NCI-H1105 treated with DMSO at 0.1 percent for 48 hours (cell line): ENCODE measurements at regions not wholly inside any gene's neighbourhood (a gene's known extent, or its start where the extent isn't known, plus 50 kb on each side); places are given as distances from the start of the nearest gene placed in this dataset.

Experiments
- DNase-seq: peaks from one replicate; lab custom pipeline; 2025; lab: John Stamatoyannopoulos, UW

- peak; percentile 24 for DNase-seq
These were observed 402.9 kb downstream of the TBL1XR1 start for GRCh38 chr3:176794406-176794805.

DNA sequence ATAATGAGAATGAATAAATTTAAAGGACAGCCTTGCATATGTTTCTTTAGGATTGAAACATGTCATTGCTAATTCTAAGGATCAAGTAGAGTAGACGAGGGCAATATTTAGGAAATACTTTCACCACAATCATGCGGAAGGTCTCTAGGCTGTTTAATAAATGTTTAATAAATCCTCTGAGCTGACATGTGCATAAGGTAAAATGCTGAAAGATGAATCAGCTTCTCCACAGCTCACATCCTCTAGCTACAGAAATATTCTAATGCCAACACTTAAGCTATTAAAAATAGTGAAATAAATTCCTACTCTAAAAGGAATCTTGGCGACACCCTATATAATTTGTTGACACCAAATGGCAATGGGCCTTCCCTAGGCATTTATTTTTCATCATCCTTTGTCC lies 407.3 kb downstream of the TBL1XR1 start:
- no peak for DNase-seq

- peak; percentile 18 for DNase-seq
These were observed 408.0 kb downstream of the TBL1XR1 start for GRCh38 chr3:176789281-176789705.

GRCh38 chr3:176787506-176787905 lies 409.8 kb downstream of the TBL1XR1 start:
- no peak for DNase-seq

- no peak for DNase-seq
These were observed 412.1 kb downstream of the TBL1XR1 start for GRCh38 chr3:176785171-176785570.

DNA sequence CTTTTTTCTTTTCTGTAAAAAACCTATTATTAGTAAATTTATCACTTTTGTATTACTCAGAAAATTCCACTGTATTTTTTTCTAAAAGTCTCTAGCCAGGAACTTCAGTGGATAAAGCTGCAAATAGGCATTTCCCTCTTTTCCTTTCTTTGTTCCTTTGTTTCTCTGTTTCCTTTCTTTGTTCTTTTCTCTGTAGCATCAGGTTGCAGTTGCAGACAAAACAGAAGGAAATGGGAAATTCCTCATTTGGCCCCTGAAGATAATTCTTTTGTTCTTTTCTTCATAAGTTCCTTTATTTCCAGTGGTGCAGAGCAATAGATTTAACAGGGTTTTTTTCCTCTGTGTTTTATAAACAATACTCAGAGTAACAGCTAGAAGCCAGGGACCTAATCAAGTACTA lies 416.5 kb downstream of the TBL1XR1 start:
- no peak for DNase-seq

DNA sequence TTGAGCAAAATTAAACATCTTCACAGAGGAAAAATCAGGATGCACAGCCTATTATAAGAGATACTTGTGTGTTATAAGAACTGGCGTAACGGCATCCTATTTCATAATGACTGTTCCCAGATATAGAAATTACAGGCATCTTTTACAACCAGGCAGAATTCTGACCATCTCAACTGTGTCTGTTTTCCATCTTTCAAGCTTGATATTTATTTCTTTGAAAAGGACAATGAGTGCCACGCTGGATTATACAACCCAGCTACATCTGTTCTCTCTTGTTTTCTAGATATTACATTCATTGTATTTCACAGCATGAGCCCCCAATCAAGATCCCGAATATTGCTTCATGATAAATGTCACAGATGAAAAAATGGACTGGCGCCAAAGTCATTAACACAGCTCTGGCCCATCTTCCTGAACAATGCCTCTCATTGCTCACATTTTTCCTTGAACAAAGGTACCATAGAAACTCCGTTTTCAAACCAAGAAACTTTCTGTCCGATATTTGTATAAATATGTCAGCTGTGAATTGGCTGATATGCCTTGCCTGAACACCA lies 420.6 kb downstream of the TBL1XR1 start:
- DNase-seq = peak; percentile 62

GRCh38 chr3:176769547-176770190 lies 427.6 kb downstream of the TBL1XR1 start:
- no peak for DNase-seq

DNA sequence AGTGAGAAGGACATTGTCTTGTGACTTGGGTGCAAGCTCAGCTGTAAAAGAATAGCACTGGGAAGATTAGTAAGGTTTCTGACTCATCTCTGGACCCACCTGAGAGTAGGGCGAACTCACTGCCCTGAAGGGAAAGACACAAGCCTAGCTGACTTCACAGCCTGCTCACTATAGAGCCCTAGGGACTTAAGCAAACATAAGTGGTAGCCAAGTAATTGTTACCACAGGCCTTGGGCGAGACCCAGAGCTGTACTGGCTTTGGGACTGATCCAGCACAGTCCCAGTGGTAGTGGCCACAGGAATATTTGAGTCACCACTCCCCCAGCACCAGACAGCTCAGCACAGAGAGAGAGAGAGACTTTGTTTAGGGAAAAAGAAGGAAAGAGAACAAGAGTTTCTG lies 429.9 kb downstream of the TBL1XR1 start:
- DNase-seq = no peak

GRCh38 chr3:176766862-176767261 lies 430.4 kb downstream of the TBL1XR1 start:
- no peak for DNase-seq

DNA sequence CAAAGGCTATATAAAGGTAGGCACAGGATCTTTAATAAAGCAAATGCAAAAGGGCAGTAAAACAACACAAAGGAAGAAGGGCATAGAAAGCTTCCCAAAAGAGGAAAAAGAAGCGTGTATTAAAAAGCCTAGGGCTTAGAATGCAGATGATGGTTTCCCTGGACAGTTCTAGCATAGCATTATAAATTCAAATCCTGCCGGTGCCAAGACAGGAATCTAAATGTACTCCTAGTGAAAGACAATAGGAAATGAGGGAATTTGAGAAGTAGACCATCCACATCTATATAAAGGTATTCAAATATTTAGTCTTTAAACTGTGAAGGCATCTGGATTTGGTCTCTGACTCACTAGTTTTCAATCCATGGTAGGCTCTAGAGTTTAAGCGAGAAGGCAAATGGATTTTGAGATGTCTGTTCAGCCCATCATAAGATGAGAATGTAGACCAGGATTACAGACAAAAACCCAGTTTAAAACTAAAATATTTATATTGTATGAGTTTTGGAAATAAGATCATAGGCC lies 431.8 kb downstream of the TBL1XR1 start:
- DNase-seq = no peak

DNA sequence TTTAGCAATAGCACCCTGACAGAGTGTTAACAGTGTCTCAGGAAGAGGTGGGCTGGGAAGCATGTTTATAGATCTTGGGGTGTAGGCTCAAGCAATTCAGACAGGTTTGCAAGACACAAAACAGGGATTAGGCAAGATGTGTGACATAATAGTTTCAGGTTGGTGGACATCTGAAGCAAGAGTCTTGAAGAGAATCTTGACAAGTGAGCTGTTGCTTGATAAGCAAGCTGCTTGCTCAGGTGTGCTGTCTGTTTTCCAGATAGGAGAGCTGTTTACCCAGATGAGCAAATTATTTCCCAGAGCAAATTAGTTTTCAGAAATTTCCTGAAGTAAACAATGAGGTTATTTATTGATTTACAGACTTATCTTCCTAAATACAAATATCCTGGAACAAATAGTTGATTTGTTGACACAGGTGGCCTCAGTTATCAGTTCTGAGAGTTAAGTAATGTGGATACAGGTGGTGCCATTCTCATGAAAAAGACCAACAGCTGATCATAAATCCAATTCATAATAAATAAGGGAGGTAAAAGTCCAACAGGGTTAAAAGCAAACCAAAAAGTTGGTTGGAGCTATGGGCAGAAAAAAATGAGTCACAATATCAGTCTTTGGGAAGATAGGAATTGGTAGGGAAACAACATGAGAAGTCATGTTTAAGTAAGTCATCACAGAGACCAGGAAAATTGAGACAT lies 437.3 kb downstream of the TBL1XR1 start:
- DNase-seq = no peak

GRCh38 chr3:176757429-176757828 lies 439.9 kb downstream of the TBL1XR1 start:
- DNase-seq = no peak

GRCh38 chr3:176755977-176756376 lies 441.3 kb downstream of the TBL1XR1 start:
- no peak for DNase-seq

GRCh38 chr3:176755552-176755951 lies 441.7 kb downstream of the TBL1XR1 start:
- no peak for DNase-seq

- no peak for DNase-seq
These were observed 455.6 kb downstream of the TBL1XR1 start for GRCh38 chr3:176741664-176742047.

DNA sequence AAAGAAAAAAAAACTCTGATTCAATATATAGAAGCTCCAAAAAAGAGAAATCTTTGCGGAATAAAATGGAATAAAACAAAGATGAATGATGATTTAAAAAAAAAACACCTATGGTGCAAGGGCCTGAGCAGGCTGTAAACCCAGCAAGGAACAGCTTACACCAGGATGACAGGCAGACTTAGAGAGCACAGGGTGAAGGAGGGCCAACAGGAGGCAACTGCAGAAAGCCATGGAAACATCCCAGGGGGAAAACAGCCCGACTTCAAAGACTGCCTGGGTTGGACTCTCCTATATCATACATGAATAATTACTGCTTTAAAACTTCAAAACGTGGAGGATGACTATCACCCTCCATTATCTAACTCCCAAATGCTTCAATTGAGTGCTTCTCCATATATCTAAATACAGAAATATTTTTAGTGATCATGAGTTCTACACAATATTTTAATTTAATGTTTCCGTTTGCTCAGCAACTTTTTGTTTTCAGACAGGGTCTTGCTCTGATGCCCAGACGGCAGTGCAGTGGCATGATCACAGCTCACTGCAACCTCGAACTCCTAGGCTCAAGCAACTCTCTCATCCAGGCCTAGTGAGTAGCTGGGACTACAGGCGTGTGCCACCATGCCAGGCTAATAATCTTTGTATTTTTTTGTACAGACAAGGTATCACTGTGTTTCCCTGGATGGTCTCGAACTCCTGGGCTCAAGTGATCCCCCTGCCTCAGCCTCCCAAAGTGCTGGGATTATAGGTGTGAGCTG lies 456.2 kb downstream of the TBL1XR1 start:
- no peak for DNase-seq

GRCh38 chr3:176739159-176739558 lies 458.1 kb downstream of the TBL1XR1 start:
- no peak for DNase-seq

GRCh38 chr3:176737480-176738110 lies 459.7 kb downstream of the TBL1XR1 start:
- no peak for DNase-seq

DNA sequence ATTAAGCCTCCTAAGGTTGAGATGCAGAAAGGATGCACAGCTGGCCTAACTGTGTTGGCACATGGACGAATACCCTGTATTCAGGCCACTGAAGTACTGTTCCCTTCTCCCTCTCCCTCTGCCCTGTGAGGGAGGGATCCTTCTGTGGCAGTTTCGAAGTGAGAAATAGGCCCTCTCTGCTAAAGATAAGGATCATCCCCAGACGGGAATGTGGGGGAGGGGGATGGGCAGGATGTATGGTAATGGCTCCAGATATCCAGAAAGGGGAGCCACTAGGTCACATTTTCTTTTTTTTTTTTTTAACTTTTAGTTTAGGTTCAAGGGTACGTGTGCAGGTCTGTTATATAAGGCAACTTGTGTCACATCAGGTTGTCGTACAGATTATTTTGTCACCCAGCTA lies 463.1 kb downstream of the TBL1XR1 start:
- DNase-seq = no peak

DNA sequence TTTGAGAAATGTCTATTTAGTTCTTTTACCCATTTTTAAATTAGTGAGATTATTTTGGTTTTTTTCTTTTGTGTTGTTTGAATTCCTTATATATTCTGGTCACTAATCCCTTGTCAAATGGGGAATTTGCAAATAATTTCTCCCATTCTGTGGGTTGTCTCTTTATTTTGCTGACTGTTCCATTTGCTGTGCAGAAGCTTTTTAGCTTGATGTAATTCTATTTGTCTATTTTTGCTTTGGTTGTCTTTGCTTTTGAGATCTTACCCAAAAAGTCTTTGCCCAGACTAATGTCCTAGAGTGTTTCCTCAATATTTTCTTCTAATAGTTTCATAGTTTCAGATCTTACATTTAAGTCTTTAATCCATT lies 472.9 kb downstream of the TBL1XR1 start:
- DNase-seq = no peak

DNA sequence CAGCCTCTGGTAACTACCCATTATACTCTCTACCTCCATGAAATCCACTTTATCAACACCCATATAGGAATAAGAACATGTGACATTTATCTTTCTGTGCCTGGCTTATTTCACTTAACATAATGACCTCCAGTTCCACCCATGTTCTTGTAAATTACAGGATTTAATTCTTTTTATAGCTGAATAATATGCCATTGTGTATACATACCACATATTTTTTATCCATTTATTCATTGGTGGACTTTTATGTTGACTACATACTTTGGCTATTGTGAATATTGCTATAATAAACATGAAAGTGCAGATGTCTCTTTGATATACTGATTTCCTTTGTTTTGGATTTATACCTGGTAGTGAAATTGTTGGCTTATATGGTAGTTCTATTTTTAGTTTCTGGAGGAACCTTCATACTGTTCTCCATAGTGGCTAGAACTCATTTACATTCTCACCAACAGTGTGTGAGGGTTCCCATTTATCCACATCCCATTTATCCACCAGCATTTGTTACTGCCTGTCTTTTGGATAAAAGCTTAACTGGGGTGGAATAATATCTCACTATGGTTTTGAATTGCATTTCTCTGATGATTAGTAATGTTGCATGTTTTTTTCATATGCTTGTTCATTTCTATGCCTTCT lies 473.4 kb downstream of the TBL1XR1 start:
- no peak for DNase-seq
